HepG2 (cell line): ENCODE measurements at regions not wholly inside any gene's neighbourhood (a gene's known extent, or its start where the extent isn't known, plus 50 kb on each side); places are given as distances from the start of the nearest gene placed in this dataset.

Source experiments
- ATAC-seq: fragments of 200-7000 bp; cut with Tn5 transposase; 3 replicates; pipeline ENCODE4 v1.9.1; 2020; ENCODE audit warnings: mild to moderate bottlenecking, moderate library complexity
- BruUV-seq: library from RNA; stranded (reverse); fragments of 400-500 nt; replicated peaks from 2 replicates; lab custom pipeline; 2021; lab: Mats Ljungman, UMichigan
- CTCF ChIA-PET: fragments of 300-600 bp; formaldehyde crosslinking; extraction: SDS; loops from one replicate; lab custom pipeline; 2021; ENCODE audit warnings: low total read pairs, inconsistent platforms, low intra/inter-chr PET ratio; lab: Yijun Ruan, JAX
- POLR2A ChIA-PET: fragments of 350-600 bp; sonication (Branson Sonifier 250); formaldehyde crosslinking; loops from one replicate; lab custom pipeline; 2020; ENCODE audit warnings: antibody characterized with exemption, inconsistent platforms; lab: Yijun Ruan, JAX
- DNase-seq: peaks from one replicate; pipeline ENCODE4 v3.0.0-alpha.2; 2015; ENCODE audit warnings: low spot score
- FAIRE-seq: peaks from 3 replicates; lab custom pipeline; 2011; peaks lifted over from hg19 to GRCh38; lab: Jason Lieb, UNC
- H2AFZ ChIP-seq: one replicate; pipeline ENCODE4 v1.6.1; 2011; ENCODE audit warnings: low read length, inconsistent platforms
- H3K27ac ChIP-seq: fragments of 300-600 bp; 3 replicates; pipeline ENCODE4 v1.8.0; 2011; ENCODE audit warnings: mixed run types, mild to moderate bottlenecking, mixed read lengths, low read length, inconsistent platforms; ENCODE audit not compliant: insufficient read depth; ENCODE audit errors: extremely low read length
- H3K27me3 ChIP-seq, 2 experiments: fragments of 200-600 bp in 1 of 2; 2 replicates in 1 of 2; 3 replicates in 1 of 2; pipeline versions ENCODE4 v1.6.0 to v1.8.0; 2011; ENCODE audit warnings: low read length in 2 of 2, mild to moderate bottlenecking in 2 of 2, moderate library complexity in 2 of 2, inconsistent platforms in 1 of 2; ENCODE audit not compliant: insufficient read depth in 2 of 2, control insufficient read depth in 1 of 2
- H3K36me3 ChIP-seq, 2 experiments: fragments of 200-600 bp in 1 of 2; replicated peaks in 1 of 2; 2 replicates in 1 of 2; 3 replicates in 1 of 2; pipeline versions ENCODE4 v1.5.1 to v1.8.0; 2011; ENCODE audit warnings: low read length in 2 of 2, inconsistent platforms in 1 of 2; ENCODE audit not compliant: insufficient read depth in 2 of 2, control insufficient read depth in 1 of 2
- H3K4me1 ChIP-seq: 2 replicates; pipeline ENCODE4 v1.5.1; 2012; ENCODE audit warnings: low read length, inconsistent platforms; ENCODE audit not compliant: insufficient read depth
- H3K4me2 ChIP-seq: 2 replicates; pipeline ENCODE4 v1.6.0; 2011; ENCODE audit warnings: low read depth, low read length, inconsistent platforms
- H3K4me3 ChIP-seq, 3 experiments: fragments of 200-600 bp in 1 of 3; sonication (generic), shearing (Covaris generic) in 1 of 3; replicated peaks in 1 of 3; 2 replicates each; pipeline ENCODE4 v1.5.1; 2011 to 2016; ENCODE audit warnings: low read length in 3 of 3, inconsistent platforms in 2 of 3, low read depth in 2 of 3, mild to moderate bottlenecking in 2 of 3, control low read depth in 1 of 3, mixed read lengths in 1 of 3; ENCODE audit not compliant: insufficient read depth in 1 of 3
- H3K79me2 ChIP-seq: one replicate; pipeline ENCODE4 v1.6.1; 2011; ENCODE audit warnings: low read length, inconsistent platforms; ENCODE audit not compliant: insufficient read depth
- H3K9ac ChIP-seq: 2 replicates; pipeline ENCODE4 v1.6.0; 2011; ENCODE audit warnings: mild to moderate bottlenecking, low read depth, low read length, inconsistent platforms; ENCODE audit not compliant: insufficient read depth
- H3K9me3 ChIP-seq: 2 replicates; pipeline ENCODE4 v1.5.1; 2012; ENCODE audit warnings: mild to moderate bottlenecking, low read length
- H4K20me1 ChIP-seq: 2 replicates; pipeline ENCODE4 v1.6.0; 2011; ENCODE audit warnings: inconsistent platforms, mild to moderate bottlenecking, low read length, moderate library complexity; ENCODE audit not compliant: insufficient read depth
- ARNT ChIP-seq: fragments of 450-650 bp; IDR thresholded peaks from 2 replicates; pipeline ENCODE4 v1.6.1; 2017
- DMTF1 ChIP-seq: sonication (generic); formaldehyde crosslinking; IDR thresholded peaks from 2 replicates; pipeline ENCODE4 v1.4.0; 2020; ENCODE audit warnings: mild to moderate bottlenecking, missing genetic modification reagents
- EED ChIP-seq: sonication (generic); formaldehyde crosslinking; IDR thresholded peaks from 2 replicates; pipeline ENCODE4 v1.5.0; 2020; ENCODE audit warnings: mild to moderate bottlenecking, missing genetic modification reagents
- HIVEP1 ChIP-seq: sonication (generic); formaldehyde crosslinking; IDR thresholded peaks from 2 replicates; pipeline ENCODE4 v1.4.0; 2020; ENCODE audit warnings: mild to moderate bottlenecking, missing genetic modification reagents
- KDM3A ChIP-seq: IDR thresholded peaks from 2 replicates; pipeline ENCODE4 v1.6.1; 2018; ENCODE audit warnings: low read depth, missing compliant biosample characterization
- MIXL1 ChIP-seq: IDR thresholded peaks from 2 replicates; pipeline ENCODE4 v1.6.1; 2016
- PAWR ChIP-seq: sonication (generic); formaldehyde crosslinking; IDR thresholded peaks from 2 replicates; pipeline ENCODE4 v1.4.0; 2020; ENCODE audit warnings: missing genetic modification reagents, mild to moderate bottlenecking, borderline replicate concordance
- RFX5 ChIP-seq: IDR thresholded peaks from 2 replicates; pipeline ENCODE4 v1.6.1; 2011; ENCODE audit warnings: low read depth, low read length, improper control_type of control experiment
- TEAD3 ChIP-seq: optimal IDR thresholded peaks from 2 replicates; pipeline ENCODE3; 2016; ENCODE audit warnings: borderline replicate concordance
- ZNF207 ChIP-seq: fragments of 450-650 bp; IDR thresholded peaks from 2 replicates; pipeline ENCODE4 v1.6.1; 2016; ENCODE audit warnings: antibody characterized with exemption, borderline replicate concordance
- ZNF317 ChIP-seq: sonication (generic); formaldehyde crosslinking; IDR thresholded peaks from 2 replicates; pipeline ENCODE4 v1.5.0; 2020; ENCODE audit warnings: mild to moderate bottlenecking, missing genetic modification reagents
- ZNF484 ChIP-seq: sonication (generic); formaldehyde crosslinking; IDR thresholded peaks from 2 replicates; pipeline ENCODE4 v1.5.1; 2020; ENCODE audit warnings: mild to moderate bottlenecking, low read depth, missing genetic modification reagents, borderline replicate concordance
- ZNF577 ChIP-seq: sonication (generic); formaldehyde crosslinking; IDR thresholded peaks from 2 replicates; pipeline ENCODE4 v1.4.0; 2020; ENCODE audit warnings: mild to moderate bottlenecking, low read depth, missing genetic modification reagents, borderline replicate concordance
- WGBS: methylation state at CpG from one replicate; pipeline ENCODE4 v1.1.6; 2017; ENCODE audit warnings: low lambda C conversion rate; 5-methylcytosine and 5-hydroxymethylcytosine counted together
- in situ Hi-C: cut with HindIII; loops from 2 replicates; pipeline ENCODE4 v1.10.0; 2017; ENCODE audit warnings: low pct_unique_long_range_greater_than_20kb; ENCODE audit not compliant: extremely low pct_ligation_motif_present
- intact Hi-C: fragments of 100-400 bp; cut with micrococcal nuclease; formaldehyde crosslinking; loops from one replicate; pipeline ENCODE4 v1.10.0; 2022; ENCODE audit not compliant: unreplicated experiment

DNA sequence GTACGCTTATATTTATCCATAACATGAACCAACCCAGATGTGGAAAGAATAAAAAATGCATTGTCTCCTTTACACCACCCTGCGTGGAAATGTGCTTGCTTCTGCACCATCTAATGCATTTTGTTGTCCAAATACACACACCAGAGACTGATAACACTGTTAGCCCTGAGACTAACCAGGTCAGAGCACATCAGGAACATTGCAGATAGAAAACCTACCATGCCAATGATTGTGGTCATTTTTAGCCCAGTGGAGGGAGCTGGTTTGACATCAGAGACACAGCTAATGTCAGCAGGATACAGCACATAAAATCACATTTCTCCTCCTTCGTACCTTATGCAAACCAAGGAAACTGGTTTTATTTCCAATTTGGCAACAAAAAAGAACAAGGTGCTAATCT lies 528.7 kb downstream of the DOK5 start (continued):
- TF ChIP-seq DMTF1: no peak
- TF ChIP-seq HIVEP1 (CRISPR knock-in tag): no peak
- TF ChIP-seq ZNF484: no peak
- no peak for TF ChIP-seq KDM3A (CRISPR knock-in tag)
- TF ChIP-seq ZNF317 (CRISPR knock-in tag): no peak
- TF ChIP-seq TEAD3 (CRISPR knock-in tag): no peak
- TF ChIP-seq PAWR (CRISPR knock-in tag): no peak
- no peak for TF ChIP-seq ZNF577 (CRISPR knock-in tag)
- TF ChIP-seq EED (CRISPR knock-in tag): no peak
- TF ChIP-seq ZNF207: no peak
- TF ChIP-seq ARNT: no peak

DNA sequence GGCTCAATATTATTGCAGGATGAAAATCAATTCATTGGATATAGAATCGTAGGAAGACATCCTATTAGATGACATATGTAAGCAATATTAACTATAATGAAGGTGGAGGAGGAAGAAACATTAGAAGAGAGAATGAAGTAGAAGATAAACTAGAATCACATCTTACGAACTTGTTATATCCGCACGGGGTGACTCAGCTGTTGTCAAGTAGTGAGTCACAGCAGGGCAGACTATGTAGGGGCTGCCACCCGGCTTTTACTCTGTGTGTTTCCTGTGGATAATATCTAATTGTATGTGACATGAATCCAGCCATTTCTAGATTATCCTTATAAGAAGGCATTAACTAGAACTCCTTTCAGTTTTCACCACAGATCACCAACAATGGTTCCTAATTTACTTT lies 520.2 kb downstream of the DOK5 start:
- in situ Hi-C loops: no loop called here

More for the DNA sequence above, 520.2 kb downstream of the DOK5 start:
- no TSS peak for BruUV-seq
- FAIRE-seq (no peak), ATAC-seq (no peak), DNase-seq (no peak)
- Histone ChIP-seq H3K79me2 (no peaks in the 10 kb centered on the region), H3K9me3 (peaks cover 67% of the 10 kb centered on the region), H3K27ac (no peak overlapping the region), H4K20me1 (no peaks in the 10 kb centered on the region), H2AFZ (no peak overlapping the region), H3K9ac (no peak overlapping the region), H3K4me3 (no peak overlapping the region), H3K4me1 (no peaks in the 10 kb centered on the region), H3K4me2 (no peak overlapping the region), H3K27me3 (no peaks in the 10 kb centered on the region), H3K36me3 (no peaks in the 10 kb centered on the region)
- TF ChIP-seq RFX5 (peak; percentile 86), MIXL1 (CRISPR knock-in tag) (no peak)
- ChIA-PET CTCF (no interaction called here), POLR2A (no interaction called here)
- 13% methylated on average over 5 of the region's 5 CpGs for WGBS
- intact Hi-C loops: no loop called here
